ENCODE measurements at regions not wholly inside any gene's neighbourhood (a gene's known extent, or its start where the extent isn't known, plus 50 kb on each side); places are given as distances from the start of the nearest gene placed in this dataset.
A peak's percentile ranks its signal among the peaks of the same experiment; 100 is the strongest.

DNA sequence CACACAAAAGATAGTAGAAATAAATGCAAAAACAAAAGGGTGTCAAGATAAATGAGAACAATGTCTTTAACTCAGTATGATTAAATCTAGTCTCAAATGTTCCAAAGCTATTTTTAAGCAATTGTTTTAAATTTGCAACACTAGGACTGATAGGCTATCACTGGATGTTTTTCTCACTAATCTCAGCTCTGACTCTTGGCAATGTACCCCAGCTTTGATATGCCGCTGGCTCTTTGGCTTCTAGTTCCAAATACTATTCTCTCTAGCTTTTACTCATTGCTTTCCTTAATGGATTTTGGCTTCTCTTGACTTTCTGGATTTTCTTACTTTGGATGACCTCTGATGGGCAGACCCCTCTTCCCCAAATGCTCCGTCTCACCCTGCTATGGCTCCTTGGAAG lies 116.0 kb upstream of the SLC35B3 start:
- WGBS: 57% methylated on average over 2 of the region's 2 CpGs
- H3K27ac ChIP-seq (ENCODE audit: low read depth in 1 of 2, low read length in 2 of 2): no peak overlapping the region

DNA sequence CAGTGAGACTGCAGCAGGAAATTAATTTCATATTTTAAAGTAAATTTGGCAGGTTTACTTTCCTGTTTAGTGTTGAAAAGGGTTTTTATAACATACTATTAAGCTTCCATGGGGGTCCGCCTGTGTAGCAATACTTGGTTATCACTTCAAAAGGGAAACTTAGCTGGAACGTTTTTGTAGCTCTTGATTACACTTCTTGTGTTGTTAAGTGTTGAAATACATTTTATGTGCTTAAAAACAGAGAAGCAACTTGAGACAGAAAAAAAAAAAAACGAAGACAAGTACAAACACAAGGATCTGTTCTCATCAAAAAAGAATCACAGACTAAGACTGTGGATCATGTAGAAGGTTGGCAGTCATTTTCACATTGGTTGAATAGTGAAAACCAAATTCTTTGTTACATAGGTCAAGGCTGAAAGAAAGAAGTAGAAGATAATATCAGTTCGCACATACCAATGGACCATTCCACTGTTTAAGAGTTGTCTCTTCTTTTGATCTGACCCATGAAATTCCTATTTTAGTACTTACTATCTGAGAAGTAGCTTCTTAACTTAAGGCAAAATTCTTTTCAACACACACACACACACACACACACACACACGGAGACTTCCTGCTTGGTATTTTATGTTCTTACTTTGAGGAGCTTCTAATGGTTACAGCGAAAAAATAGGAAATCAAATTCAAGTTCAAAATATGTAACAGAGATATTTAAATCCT lies 113.9 kb upstream of the SLC35B3 start:
- Histone ChIP-seq H3K36me3 (ENCODE audit: control insufficient read depth in 4 of 4, insufficient read depth in 3 of 4, low read depth in 1 of 4, low read length in 3 of 4) (no peaks in the 10 kb centered on the region), H3K4me3 (ENCODE audit: low read depth in 1 of 3, low read length in 3 of 3) (no peak overlapping the region), H3K4me1 (ENCODE audit: control insufficient read depth in 4 of 4, insufficient read depth in 4 of 4, low read length in 3 of 4) (peaks cover 0 to 11% (median 6%) of the 10 kb centered on the region in 4 donors), H3K27ac (ENCODE audit: low read depth in 1 of 2, low read length in 2 of 2) (no peak overlapping the region), H3K27me3 (ENCODE audit: control insufficient read depth in 4 of 4, insufficient read depth in 4 of 4, low read length in 3 of 4) (no peaks in the 10 kb centered on the region), H3K9ac (ENCODE audit: low read depth in 1 of 2, low read length in 2 of 2) (no peak overlapping the region), H3K9me3 (ENCODE audit: control insufficient read depth in 4 of 4, low read length in 3 of 4) (no peaks in the 10 kb centered on the region)
- DNase-seq (ENCODE audit: low spot score): no peak
- TF ChIP-seq, protein P1, sequence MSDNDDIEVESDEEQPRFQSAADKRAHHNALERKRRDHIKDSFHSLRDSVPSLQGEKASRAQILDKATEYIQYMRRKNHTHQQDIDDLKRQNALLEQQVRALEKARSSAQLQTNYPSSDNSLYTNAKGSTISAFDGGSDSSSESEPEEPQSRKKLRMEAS (IDR thresholded peaks at IDR 0.05): no peak
- TF ChIP-seq, protein P2, sequence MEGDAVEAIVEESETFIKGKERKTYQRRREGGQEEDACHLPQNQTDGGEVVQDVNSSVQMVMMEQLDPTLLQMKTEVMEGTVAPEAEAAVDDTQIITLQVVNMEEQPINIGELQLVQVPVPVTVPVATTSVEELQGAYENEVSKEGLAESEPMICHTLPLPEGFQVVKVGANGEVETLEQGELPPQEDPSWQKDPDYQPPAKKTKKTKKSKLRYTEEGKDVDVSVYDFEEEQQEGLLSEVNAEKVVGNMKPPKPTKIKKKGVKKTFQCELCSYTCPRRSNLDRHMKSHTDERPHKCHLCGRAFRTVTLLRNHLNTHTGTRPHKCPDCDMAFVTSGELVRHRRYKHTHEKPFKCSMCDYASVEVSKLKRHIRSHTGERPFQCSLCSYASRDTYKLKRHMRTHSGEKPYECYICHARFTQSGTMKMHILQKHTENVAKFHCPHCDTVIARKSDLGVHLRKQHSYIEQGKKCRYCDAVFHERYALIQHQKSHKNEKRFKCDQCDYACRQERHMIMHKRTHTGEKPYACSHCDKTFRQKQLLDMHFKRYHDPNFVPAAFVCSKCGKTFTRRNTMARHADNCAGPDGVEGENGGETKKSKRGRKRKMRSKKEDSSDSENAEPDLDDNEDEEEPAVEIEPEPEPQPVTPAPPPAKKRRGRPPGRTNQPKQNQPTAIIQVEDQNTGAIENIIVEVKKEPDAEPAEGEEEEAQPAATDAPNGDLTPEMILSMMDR (IDR thresholded peaks at IDR 0.05; ENCODE audit: low read depth, low read length, missing input control): no peak
- TF ChIP-seq GABPA (IDR thresholded peaks at IDR 0.05 in 1 of 2, conservative IDR thresholded peaks at IDR 0.05 in 1 of 2) (no peak), FOXA1 (IDR thresholded peaks at IDR 0.05) (no peak), EGR1 (IDR thresholded peaks at IDR 0.05; ENCODE audit: low read depth in 2 of 2) (no peak), HNF4G (IDR thresholded peaks at IDR 0.05) (no peak), FOXA2 (IDR thresholded peaks at IDR 0.05) (no peak), SP1 (IDR thresholded peaks at IDR 0.05) (no peak), YY1 (IDR thresholded peaks at IDR 0.05) (no peak)
- TF ChIP-seq, protein P3, sequence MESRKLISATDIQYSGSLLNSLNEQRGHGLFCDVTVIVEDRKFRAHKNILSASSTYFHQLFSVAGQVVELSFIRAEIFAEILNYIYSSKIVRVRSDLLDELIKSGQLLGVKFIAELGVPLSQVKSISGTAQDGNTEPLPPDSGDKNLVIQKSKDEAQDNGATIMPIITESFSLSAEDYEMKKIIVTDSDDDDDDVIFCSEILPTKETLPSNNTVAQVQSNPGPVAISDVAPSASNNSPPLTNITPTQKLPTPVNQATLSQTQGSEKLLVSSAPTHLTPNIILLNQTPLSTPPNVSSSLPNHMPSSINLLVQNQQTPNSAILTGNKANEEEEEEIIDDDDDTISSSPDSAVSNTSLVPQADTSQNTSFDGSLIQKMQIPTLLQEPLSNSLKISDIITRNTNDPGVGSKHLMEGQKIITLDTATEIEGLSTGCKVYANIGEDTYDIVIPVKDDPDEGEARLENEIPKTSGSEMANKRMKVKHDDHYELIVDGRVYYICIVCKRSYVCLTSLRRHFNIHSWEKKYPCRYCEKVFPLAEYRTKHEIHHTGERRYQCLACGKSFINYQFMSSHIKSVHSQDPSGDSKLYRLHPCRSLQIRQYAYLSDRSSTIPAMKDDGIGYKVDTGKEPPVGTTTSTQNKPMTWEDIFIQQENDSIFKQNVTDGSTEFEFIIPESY (IDR thresholded peaks at IDR 0.05): no peak
- TF ChIP-seq, protein P4, sequence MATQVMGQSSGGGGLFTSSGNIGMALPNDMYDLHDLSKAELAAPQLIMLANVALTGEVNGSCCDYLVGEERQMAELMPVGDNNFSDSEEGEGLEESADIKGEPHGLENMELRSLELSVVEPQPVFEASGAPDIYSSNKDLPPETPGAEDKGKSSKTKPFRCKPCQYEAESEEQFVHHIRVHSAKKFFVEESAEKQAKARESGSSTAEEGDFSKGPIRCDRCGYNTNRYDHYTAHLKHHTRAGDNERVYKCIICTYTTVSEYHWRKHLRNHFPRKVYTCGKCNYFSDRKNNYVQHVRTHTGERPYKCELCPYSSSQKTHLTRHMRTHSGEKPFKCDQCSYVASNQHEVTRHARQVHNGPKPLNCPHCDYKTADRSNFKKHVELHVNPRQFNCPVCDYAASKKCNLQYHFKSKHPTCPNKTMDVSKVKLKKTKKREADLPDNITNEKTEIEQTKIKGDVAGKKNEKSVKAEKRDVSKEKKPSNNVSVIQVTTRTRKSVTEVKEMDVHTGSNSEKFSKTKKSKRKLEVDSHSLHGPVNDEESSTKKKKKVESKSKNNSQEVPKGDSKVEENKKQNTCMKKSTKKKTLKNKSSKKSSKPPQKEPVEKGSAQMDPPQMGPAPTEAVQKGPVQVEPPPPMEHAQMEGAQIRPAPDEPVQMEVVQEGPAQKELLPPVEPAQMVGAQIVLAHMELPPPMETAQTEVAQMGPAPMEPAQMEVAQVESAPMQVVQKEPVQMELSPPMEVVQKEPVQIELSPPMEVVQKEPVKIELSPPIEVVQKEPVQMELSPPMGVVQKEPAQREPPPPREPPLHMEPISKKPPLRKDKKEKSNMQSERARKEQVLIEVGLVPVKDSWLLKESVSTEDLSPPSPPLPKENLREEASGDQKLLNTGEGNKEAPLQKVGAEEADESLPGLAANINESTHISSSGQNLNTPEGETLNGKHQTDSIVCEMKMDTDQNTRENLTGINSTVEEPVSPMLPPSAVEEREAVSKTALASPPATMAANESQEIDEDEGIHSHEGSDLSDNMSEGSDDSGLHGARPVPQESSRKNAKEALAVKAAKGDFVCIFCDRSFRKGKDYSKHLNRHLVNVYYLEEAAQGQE (IDR thresholded peaks at IDR 0.05): no peak
- TF ChIP-seq, protein P5, sequence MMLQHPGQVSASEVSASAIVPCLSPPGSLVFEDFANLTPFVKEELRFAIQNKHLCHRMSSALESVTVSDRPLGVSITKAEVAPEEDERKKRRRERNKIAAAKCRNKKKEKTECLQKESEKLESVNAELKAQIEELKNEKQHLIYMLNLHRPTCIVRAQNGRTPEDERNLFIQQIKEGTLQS (IDR thresholded peaks at IDR 0.05): no peak
- WGBS: 67% methylated on average over 6 of the region's 6 CpGs

More for the DNA sequence above, 116.0 kb upstream of the SLC35B3 start:
- DNase-seq (ENCODE audit: low spot score): no peak
- Histone ChIP-seq H3K27me3 (ENCODE audit: control insufficient read depth in 4 of 4, insufficient read depth in 4 of 4, low read length in 3 of 4) (no peaks in the 10 kb centered on the region), H3K36me3 (ENCODE audit: control insufficient read depth in 4 of 4, insufficient read depth in 3 of 4, low read depth in 1 of 4, low read length in 3 of 4) (no peaks in the 10 kb centered on the region), H3K4me3 (ENCODE audit: low read depth in 1 of 3, low read length in 3 of 3) (no peak overlapping the region), H3K4me1 (ENCODE audit: control insufficient read depth in 4 of 4, insufficient read depth in 4 of 4, low read length in 3 of 4) (peaks cover 0 to 26% (median 8%) of the 10 kb centered on the region in 4 donors), H3K9ac (ENCODE audit: low read depth in 1 of 2, low read length in 2 of 2) (no peak overlapping the region), H3K9me3 (ENCODE audit: control insufficient read depth in 4 of 4, low read length in 3 of 4) (no peaks in the 10 kb centered on the region)
- TF ChIP-seq TAF1 (conservative IDR thresholded peaks at IDR 0.05) (no peak), HNF4A (conservative IDR thresholded peaks at IDR 0.05) (peak in 1 of 2 donors; percentile 19)

All from liver (tissue), 8 donors.